SK-N-SH treated with all-trans-retinoic acid at 6 μM for 48 hours (cell line): ENCODE measurements at regions not wholly inside any gene's neighbourhood (a gene's known extent, or its start where the extent isn't known, plus 50 kb on each side); places are given as distances from the start of the nearest gene placed in this dataset.

Experiments
- ATAC-seq: fragments of 200-7000 bp; cut with Tn5 transposase; 3 replicates; pipeline ENCODE4 v1.9.1; 2020; ENCODE audit warnings: mild to moderate bottlenecking, moderate library complexity
- ARNTL ChIP-seq: fragments of 450-650 bp; formaldehyde crosslinking; IDR thresholded peaks from 2 replicates; pipeline ENCODE4 v1.5.0; 2020; ENCODE audit warnings: low read depth, mild to moderate bottlenecking, moderate library complexity, borderline replicate concordance
- BACH2 ChIP-seq: fragments of 250-450 bp; sonication (Bioruptor Pico); IDR thresholded peaks from 2 replicates; pipeline ENCODE4 v1.9.0; 2021; ENCODE audit warnings: mild to moderate bottlenecking, borderline replicate concordance
- CSDC2 ChIP-seq: fragments of 250-450 bp; sonication (Bioruptor Pico); IDR thresholded peaks from 2 replicates; pipeline ENCODE4 v1.5.0; 2020; ENCODE audit warnings: mild to moderate bottlenecking, moderate library complexity
- CSRNP3 ChIP-seq: fragments of 250-450 bp; sonication (Bioruptor Pico); IDR thresholded peaks from 2 replicates; pipeline ENCODE4 v1.5.1; 2021; ENCODE audit warnings: mild to moderate bottlenecking, moderate library complexity
- ESRRG ChIP-seq: fragments of 250-450 bp; sonication (Bioruptor Pico); IDR thresholded peaks from 2 replicates; pipeline ENCODE4 v1.6.1; 2021; ENCODE audit warnings: mild to moderate bottlenecking
- GLIS3 ChIP-seq: fragments of 250-450 bp; sonication (Bioruptor Pico); IDR thresholded peaks from 2 replicates; pipeline ENCODE4 v1.5.0; 2020; ENCODE audit warnings: mild to moderate bottlenecking, moderate library complexity
- ISL1 ChIP-seq: fragments of 250-450 bp; sonication (Bioruptor Pico); IDR thresholded peaks from 2 replicates; pipeline ENCODE4 v2.1.2; 2022; ENCODE audit warnings: mild to moderate bottlenecking, moderate library complexity
- OSR1 ChIP-seq: fragments of 250-450 bp; sonication (Bioruptor Pico); IDR thresholded peaks from 2 replicates; pipeline ENCODE4 v1.8.0; 2022; ENCODE audit warnings: moderate library complexity, mild to moderate bottlenecking, inconsistent platforms
- PATZ1 ChIP-seq: fragments of 250-450 bp; sonication (Bioruptor Pico); IDR thresholded peaks from 2 replicates; pipeline ENCODE4 v1.8.0; 2020; ENCODE audit warnings: mild to moderate bottlenecking, moderate library complexity, borderline replicate concordance
- POU6F1 ChIP-seq: fragments of 250-450 bp; sonication (Bioruptor Pico); IDR thresholded peaks from 2 replicates; pipeline ENCODE4 v1.8.0; 2021; ENCODE audit warnings: low read depth, mild to moderate bottlenecking, moderate library complexity, borderline replicate concordance
- PPARA ChIP-seq: fragments of 250-450 bp; sonication (Bioruptor Pico); IDR thresholded peaks from 2 replicates; pipeline ENCODE4 v1.5.0; 2020; ENCODE audit warnings: mild to moderate bottlenecking, borderline replicate concordance
- RARB ChIP-seq: fragments of 250-450 bp; sonication (Bioruptor Pico); IDR thresholded peaks from 2 replicates; pipeline ENCODE4 v1.8.0; 2021; ENCODE audit warnings: mild to moderate bottlenecking, moderate library complexity
- SNAI2 ChIP-seq: fragments of 250-450 bp; sonication (Bioruptor Pico); IDR thresholded peaks from 2 replicates; pipeline ENCODE4 v1.5.0; 2020; ENCODE audit warnings: mild to moderate bottlenecking, moderate library complexity
- TCF4 ChIP-seq: fragments of 250-450 bp; sonication (Bioruptor Pico); IDR thresholded peaks from 2 replicates; pipeline ENCODE4 v1.8.0; 2021; ENCODE audit warnings: mild to moderate bottlenecking, moderate library complexity, borderline replicate concordance
- TOX ChIP-seq: fragments of 250-450 bp; sonication (Bioruptor Pico); IDR thresholded peaks from 2 replicates; pipeline ENCODE4 v1.8.0; 2021; ENCODE audit warnings: mild to moderate bottlenecking, moderate library complexity, borderline replicate concordance
- ZC3H10 ChIP-seq: fragments of 250-450 bp; sonication (Bioruptor Pico); IDR thresholded peaks from 2 replicates; pipeline ENCODE4 v1.5.1; 2021; ENCODE audit warnings: mild to moderate bottlenecking, moderate library complexity
- ZFP3 ChIP-seq: fragments of 250-450 bp; sonication (Bioruptor Pico); IDR thresholded peaks from 2 replicates; pipeline ENCODE4 v1.5.0; 2020; ENCODE audit warnings: mild to moderate bottlenecking, moderate library complexity
- ZFP30 ChIP-seq: fragments of 450-650 bp; formaldehyde crosslinking; IDR thresholded peaks from 2 replicates; pipeline ENCODE4 v1.5.0; 2022; ENCODE audit warnings: mild to moderate bottlenecking, moderate library complexity
- ZNF565 ChIP-seq: fragments of 450-650 bp; formaldehyde crosslinking; conservative IDR thresholded peaks from 2 replicates; pipeline ENCODE4 v1.5.0; 2020; ENCODE audit warnings: low read depth, mild to moderate bottlenecking, moderate library complexity
- ZNF70 ChIP-seq: fragments of 450-650 bp; formaldehyde crosslinking; IDR thresholded peaks from 2 replicates; pipeline ENCODE4 v1.5.0; 2020; ENCODE audit warnings: mild to moderate bottlenecking, moderate library complexity
- ZNF8 ChIP-seq: fragments of 450-650 bp; formaldehyde crosslinking; IDR thresholded peaks from 2 replicates; pipeline ENCODE4 v1.5.0; 2020; ENCODE audit warnings: mild to moderate bottlenecking, moderate library complexity
- TF ChIP-seq, protein P1 (sequence below): fragments of 250-450 bp; sonication (Bioruptor Pico); IDR thresholded peaks from 2 replicates; pipeline ENCODE4 v1.5.1; 2020; ENCODE audit warnings: low read depth, mild to moderate bottlenecking, moderate library complexity
- TF ChIP-seq, protein P2 (sequence below): fragments of 250-450 bp; sonication (Bioruptor Pico); IDR thresholded peaks from 2 replicates; pipeline ENCODE4 v1.5.0; 2020; ENCODE audit warnings: mild to moderate bottlenecking, moderate library complexity

GRCh38 chr5:3954199-3954598 lies 358.6 kb downstream of the IRX1 start:
- TF ChIP-seq, protein P1, sequence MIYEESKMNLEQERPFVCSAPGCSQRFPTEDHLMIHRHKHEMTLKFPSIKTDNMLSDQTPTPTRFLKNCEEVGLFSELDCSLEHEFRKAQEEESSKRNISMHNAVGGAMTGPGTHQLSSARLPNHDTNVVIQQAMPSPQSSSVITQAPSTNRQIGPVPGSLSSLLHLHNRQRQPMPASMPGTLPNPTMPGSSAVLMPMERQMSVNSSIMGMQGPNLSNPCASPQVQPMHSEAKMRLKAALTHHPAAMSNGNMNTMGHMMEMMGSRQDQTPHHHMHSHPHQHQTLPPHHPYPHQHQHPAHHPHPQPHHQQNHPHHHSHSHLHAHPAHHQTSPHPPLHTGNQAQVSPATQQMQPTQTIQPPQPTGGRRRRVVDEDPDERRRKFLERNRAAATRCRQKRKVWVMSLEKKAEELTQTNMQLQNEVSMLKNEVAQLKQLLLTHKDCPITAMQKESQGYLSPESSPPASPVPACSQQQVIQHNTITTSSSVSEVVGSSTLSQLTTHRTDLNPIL = no peak
- TF ChIP-seq ZFP30 (CRISPR knock-in tag) (no peak), PATZ1 (no peak), RARB (no peak), BACH2 (CRISPR knock-in tag) (no peak), PPARA (no peak), ZC3H10 (CRISPR knock-in tag) (no peak), SNAI2 (CRISPR knock-in tag) (no peak), ISL1 (CRISPR knock-in tag) (no peak), ZNF565 (no peak), POU6F1 (no peak), GLIS3 (no peak), ARNTL (CRISPR knock-in tag) (no peak), OSR1 (no peak), TOX (CRISPR knock-in tag) (no peak), ESRRG (no peak), CSRNP3 (CRISPR knock-in tag) (no peak), ZNF70 (no peak)
- no peak for ATAC-seq

DNA sequence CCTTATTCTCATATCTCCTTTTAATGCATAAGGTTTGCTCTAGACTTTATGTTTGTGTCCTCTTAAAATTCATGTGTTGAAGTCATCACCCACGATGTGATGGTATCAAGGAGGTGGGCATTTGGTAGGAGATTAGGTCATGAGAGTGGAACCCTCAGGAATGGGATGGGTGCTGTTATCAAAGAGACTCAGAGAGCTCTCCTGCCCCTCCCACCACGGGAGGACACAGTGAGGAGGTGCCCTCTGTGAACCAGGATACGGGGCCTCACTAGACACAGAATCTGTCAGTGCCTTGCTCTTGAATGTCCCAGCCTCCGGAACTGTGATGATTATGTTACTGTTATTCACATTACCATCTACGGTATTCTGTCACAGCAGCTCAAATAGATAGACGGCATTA lies 359.0 kb downstream of the IRX1 start:
- TF ChIP-seq TOX (CRISPR knock-in tag) (no peak), ZNF8 (CRISPR knock-in tag) (no peak), ZFP3 (no peak), ISL1 (CRISPR knock-in tag) (no peak), GLIS3 (no peak), ESRRG (no peak), PATZ1 (no peak), ZNF70 (no peak), POU6F1 (no peak), CSDC2 (CRISPR knock-in tag) (no peak), RARB (no peak), BACH2 (CRISPR knock-in tag) (no peak), TCF4 (CRISPR knock-in tag) (no peak), SNAI2 (CRISPR knock-in tag) (no peak), ZNF565 (no peak), CSRNP3 (CRISPR knock-in tag) (no peak), PPARA (no peak)
- TF ChIP-seq, protein P2, sequence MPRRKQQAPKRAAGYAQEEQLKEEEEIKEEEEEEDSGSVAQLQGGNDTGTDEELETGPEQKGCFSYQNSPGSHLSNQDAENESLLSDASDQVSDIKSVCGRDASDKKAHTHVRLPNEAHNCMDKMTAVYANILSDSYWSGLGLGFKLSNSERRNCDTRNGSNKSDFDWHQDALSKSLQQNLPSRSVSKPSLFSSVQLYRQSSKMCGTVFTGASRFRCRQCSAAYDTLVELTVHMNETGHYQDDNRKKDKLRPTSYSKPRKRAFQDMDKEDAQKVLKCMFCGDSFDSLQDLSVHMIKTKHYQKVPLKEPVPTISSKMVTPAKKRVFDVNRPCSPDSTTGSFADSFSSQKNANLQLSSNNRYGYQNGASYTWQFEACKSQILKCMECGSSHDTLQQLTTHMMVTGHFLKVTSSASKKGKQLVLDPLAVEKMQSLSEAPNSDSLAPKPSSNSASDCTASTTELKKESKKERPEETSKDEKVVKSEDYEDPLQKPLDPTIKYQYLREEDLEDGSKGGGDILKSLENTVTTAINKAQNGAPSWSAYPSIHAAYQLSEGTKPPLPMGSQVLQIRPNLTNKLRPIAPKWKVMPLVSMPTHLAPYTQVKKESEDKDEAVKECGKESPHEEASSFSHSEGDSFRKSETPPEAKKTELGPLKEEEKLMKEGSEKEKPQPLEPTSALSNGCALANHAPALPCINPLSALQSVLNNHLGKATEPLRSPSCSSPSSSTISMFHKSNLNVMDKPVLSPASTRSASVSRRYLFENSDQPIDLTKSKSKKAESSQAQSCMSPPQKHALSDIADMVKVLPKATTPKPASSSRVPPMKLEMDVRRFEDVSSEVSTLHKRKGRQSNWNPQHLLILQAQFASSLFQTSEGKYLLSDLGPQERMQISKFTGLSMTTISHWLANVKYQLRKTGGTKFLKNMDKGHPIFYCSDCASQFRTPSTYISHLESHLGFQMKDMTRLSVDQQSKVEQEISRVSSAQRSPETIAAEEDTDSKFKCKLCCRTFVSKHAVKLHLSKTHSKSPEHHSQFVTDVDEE (CRISPR knock-in tag) = no peak
- TF ChIP-seq, protein P1 = no peak
- ATAC-seq = no peak
